COLO829 (cell line): ENCODE measurements at regions not wholly inside any gene's neighbourhood (a gene's known extent, or its start where the extent isn't known, plus 50 kb on each side); places are given as distances from the start of the nearest gene placed in this dataset.
"Not testable (repeated sequence)": the region's sequence is repeated elsewhere in the genome, so short reads cannot be mapped to it uniquely, and the experiment has no call there.

Source experiments
- DNase-seq: peaks from one replicate; pipeline ENCODE4 v3.0.0; 2012; ENCODE audit warnings: low spot score

- DNase-seq: not testable (repeated sequence)
Measured at GRCh38 chr1:149157409-149157808, 54.1 kb upstream of the NBPF9 start.

- DNase-seq: not testable (repeated sequence)
Measured at GRCh38 chr1:149158308-149158707, 55.0 kb upstream of the NBPF9 start.

- DNase-seq: not testable (repeated sequence)
Measured at GRCh38 chr1:149163063-149163444, 59.7 kb upstream of the NBPF9 start.

GRCh38 chr1:149174765-149175164 lies 71.4 kb upstream of the NBPF9 start:
- not testable (repeated sequence) for DNase-seq

GRCh38 chr1:149175812-149176211 lies 72.5 kb upstream of the NBPF9 start:
- DNase-seq: not testable (repeated sequence)

GRCh38 chr1:149176453-149177316 lies 73.3 kb upstream of the NBPF9 start:
- DNase-seq: not testable (repeated sequence)

- DNase-seq: not testable (repeated sequence)
Measured at GRCh38 chr1:149190742-149191141, 87.4 kb upstream of the NBPF9 start.

GRCh38 chr1:149196651-149197050 lies 93.3 kb upstream of the NBPF9 start:
- DNase-seq: not testable (repeated sequence)

- peak; percentile 0 for DNase-seq
Measured at GRCh38 chr1:149200567-149200966, 97.2 kb upstream of the NBPF9 start.

- not testable (repeated sequence) for DNase-seq
Measured at GRCh38 chr1:149202283-149202682, 98.9 kb upstream of the NBPF9 start.

GRCh38 chr1:149204396-149204795 lies 101.0 kb upstream of the NBPF9 start:
- DNase-seq: not testable (repeated sequence)

GRCh38 chr1:149208836-149209235 lies 105.5 kb upstream of the NBPF9 start:
- not testable (repeated sequence) for DNase-seq

- DNase-seq: not testable (repeated sequence)
Measured at GRCh38 chr1:149211757-149212420, 108.5 kb upstream of the NBPF9 start.

GRCh38 chr1:149212946-149213345 lies 109.6 kb upstream of the NBPF9 start:
- not testable (repeated sequence) for DNase-seq

- not testable (repeated sequence) for DNase-seq
Measured at GRCh38 chr1:149213673-149214072, 110.3 kb upstream of the NBPF9 start.

- DNase-seq: not testable (repeated sequence)
Measured at GRCh38 chr1:149218080-149218988, 115.0 kb upstream of the NBPF9 start.

- DNase-seq: not testable (repeated sequence)
Measured at GRCh38 chr1:149219539-149219938, 116.2 kb upstream of the NBPF9 start.

- DNase-seq: not testable (repeated sequence)
Measured at GRCh38 chr1:149220463-149221074, 117.2 kb upstream of the NBPF9 start.

- DNase-seq: not testable (repeated sequence)
Measured at GRCh38 chr1:149227933-149228665, 124.7 kb upstream of the NBPF9 start.

- not testable (repeated sequence) for DNase-seq
Measured at GRCh38 chr1:149228672-149229585, 125.6 kb upstream of the NBPF9 start.
